Right ventricle myocardium superior (tissue), 1 donor: ENCODE measurements at regions not wholly inside any gene's neighbourhood (a gene's known extent, or its start where the extent isn't known, plus 50 kb on each side); places are given as distances from the start of the nearest gene placed in this dataset.

Experiments
- ATAC-seq: fragments of 200-7000 bp; cut with Tn5 transposase; one replicate; pipeline ENCODE4 v1.9.1; 2020; ENCODE audit warnings: mild to moderate bottlenecking; ENCODE audit not compliant: poor library complexity
- DNase-seq: peaks from one replicate; pipeline ENCODE4 v3.0.0-alpha.2; 2020
- intact Hi-C: fragments of 100-400 bp; cut with DNase I; formaldehyde crosslinking; loops from one replicate; pipeline ENCODE4 v1.11.2; 2022
- donor health status: DM: no; HTN: yes; CAD: no; lungs with severe emphysema.

DNA sequence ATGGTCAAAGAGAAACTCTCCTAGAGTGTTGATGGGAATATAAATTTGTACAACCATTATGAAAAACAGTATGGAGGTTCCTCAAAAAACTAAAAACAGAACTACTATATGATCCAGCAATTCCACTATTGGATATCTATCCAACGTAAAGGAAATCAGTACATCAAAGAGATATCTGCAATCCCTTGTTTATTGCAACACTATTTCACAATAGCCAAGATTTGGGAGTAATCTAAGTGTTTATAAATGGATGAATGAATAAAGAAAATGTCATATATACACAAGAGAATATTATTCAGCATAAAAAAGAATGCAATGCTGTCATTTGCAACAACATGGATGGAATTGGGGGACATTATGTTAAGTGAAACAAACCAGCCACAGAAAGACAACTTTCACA lies 1118.1 kb upstream of the PRKX start:
- ATAC-seq: no peak
- intact Hi-C loops: no loop called here
- no peak for DNase-seq

DNA sequence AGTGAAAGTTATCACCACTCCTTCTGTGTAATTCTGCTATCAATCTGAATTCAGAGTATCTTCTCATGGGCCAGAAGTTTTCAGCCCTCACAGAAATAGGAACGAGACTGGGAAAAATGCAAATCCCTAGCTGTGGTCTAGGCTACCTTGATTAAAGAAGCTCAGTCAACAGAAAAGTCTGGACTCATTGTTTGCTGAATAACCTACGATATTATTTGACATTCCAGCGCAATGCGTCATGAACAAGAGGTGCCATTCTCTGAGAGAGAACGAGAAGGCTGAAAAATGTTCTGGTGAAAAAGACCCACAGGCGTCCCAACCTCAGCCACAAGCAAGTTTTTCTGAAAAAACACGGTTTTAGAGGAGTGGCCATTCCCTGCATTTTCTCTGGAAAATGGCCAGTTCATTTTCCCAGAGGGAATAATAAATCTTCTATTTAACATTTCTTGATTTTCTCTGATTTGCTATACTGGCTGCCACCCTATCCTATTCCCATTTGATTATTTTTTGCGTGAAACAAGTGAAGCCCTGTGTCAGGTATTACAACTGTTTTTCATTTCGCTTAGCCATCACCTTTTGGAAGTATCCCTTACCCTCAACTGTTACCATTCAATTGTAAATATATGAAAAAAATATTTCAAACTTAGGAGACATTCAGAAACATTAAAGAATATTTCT lies 1117.6 kb upstream of the PRKX start:
- intact Hi-C loops: no loop called here
- DNase-seq (no peak), ATAC-seq (no peak)

DNA sequence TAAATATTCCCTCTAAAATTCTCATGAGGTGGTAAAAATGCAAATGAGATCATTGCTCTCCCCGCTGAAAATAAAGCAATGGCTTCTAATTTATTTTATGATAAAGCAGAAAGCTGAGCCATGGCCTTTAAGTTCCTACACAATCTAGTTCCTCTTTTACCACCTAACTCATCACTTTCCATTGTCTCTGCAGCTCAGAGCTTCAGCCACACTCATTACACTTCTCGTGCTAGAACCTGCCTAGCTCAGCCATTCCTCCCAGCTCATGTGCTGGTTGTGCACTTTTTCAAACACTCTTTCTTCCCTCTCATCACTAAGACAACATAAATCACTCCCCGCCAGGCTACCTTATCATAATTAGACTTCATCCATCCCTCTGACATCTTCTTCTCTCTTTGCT lies 1112.1 kb upstream of the PRKX start:
- DNase-seq (no peak), ATAC-seq (peak; percentile 27)
- intact Hi-C loops: no loop called here

DNA sequence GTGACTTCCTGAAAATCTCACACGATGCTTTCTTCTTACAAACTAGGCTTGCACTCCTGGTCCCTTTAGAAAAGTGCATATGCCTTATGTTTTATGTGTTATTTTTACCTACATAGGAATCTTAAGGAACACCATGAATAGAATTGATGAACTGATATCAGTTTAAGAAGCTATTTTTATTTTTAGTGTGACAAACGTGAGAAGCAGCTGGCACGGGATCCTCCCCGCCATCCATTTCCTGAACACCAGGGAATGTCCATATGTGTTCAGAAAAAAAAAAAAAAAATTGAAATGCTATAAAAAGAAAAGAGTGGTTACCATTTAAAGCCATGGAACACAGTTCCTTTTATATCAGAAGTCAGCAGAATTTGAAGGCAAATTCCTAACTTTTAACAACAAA lies 1096.1 kb upstream of the PRKX start:
- DNase-seq: no peak
- intact Hi-C loops: no loop called here
- ATAC-seq: no peak

DNA sequence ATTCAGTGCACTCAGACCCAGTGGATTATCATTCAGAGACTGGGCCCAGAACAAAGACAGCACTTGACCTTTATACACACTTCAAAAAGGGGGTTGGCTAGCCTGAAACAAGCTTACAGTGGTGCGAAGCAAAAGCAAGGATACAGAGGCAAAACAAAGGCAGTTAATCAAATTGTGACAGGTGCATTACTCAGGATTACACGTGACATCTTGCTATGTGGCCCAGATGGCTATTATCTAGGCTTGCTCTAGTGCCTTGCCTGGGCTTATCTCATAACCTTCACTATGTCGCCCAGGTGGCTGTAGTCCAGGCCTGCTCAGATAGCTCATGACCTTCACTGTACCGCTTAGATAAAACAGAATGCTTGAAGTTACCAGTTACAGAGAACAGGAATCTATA lies 1092.1 kb upstream of the PRKX start:
- ATAC-seq (peak; percentile 67), DNase-seq (no peak)
- intact Hi-C loops: no loop called here

DNA sequence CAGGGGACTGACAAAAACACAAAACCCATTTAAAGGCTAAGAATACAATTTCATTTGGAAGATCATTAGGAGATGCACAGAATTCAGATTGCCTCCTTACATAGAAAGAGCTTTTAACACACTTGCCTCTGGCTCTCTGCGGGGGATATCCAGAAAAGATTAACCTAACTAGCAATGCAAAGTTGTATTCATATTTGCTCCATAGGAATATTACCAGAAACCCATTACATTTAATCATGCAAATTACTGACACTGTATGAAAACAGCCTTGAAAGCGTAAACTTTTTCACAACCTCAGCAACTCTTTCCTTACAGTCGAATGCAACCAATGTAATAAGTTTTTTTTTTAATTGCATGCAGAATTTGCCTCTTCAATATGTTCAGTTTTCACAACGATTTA lies 1087.3 kb upstream of the PRKX start:
- DNase-seq (no peak), ATAC-seq (no peak)
- intact Hi-C loops: no loop called here

DNA sequence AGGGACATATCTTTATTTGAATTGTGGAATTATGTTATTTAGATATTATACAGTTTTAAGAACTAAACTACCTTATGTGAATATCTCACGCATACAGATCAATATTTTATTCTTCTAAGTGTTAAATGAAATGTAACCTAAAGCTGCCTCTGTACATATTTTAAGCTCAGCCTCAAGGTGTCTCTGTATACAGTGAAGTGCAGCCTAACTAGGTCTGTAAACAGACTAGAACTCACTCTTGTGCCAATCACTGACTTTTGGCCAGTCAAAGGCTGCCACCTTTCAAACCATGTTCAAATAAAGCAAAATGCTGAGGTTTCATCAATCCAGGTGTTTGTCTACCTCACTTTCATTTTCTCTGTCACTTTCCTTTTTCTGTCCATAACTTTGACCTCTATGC lies 1074.5 kb upstream of the PRKX start:
- intact Hi-C loops: no loop called here
- ATAC-seq (no peak), DNase-seq (no peak)

DNA sequence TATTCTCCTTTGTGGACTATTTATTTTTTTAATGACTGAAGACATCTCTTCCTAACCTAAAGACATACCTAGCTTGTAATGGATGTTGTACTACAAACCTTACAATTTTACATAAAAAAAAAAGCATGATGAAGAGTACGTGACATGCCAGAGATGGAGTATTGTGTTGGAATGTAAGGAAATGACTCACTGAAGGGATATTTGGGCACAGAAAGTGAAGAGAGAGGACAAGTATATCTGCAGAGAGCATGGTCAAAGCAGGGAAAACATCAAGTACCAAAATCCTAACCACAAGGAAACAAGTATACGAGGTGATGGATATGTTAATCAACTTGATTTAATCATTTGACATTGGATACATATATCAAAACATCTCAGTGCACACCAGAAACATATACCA lies 1051.4 kb upstream of the PRKX start:
- DNase-seq (no peak), ATAC-seq (no peak)
- intact Hi-C loops: no loop called here

DNA sequence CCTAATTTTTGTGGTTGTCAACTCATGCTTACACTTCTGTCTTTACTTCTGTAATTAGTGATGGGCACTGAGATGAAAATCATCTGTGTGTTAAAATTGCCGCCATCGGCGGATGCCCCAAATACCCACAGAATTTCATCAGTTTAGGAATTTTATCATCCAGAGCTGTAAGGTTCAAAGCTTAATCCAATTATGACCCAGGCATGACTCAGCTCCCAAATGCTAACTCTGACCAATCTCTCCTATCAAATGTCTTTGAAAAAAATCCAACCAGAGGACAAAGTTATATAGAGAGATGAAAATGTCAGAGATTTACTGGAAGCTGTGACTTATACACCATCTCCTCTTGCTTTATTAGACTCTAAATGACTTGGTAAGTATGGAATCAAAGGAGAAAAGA lies 1048.7 kb upstream of the PRKX start:
- ATAC-seq (no peak), DNase-seq (no peak)
- intact Hi-C loops: no loop called here

DNA sequence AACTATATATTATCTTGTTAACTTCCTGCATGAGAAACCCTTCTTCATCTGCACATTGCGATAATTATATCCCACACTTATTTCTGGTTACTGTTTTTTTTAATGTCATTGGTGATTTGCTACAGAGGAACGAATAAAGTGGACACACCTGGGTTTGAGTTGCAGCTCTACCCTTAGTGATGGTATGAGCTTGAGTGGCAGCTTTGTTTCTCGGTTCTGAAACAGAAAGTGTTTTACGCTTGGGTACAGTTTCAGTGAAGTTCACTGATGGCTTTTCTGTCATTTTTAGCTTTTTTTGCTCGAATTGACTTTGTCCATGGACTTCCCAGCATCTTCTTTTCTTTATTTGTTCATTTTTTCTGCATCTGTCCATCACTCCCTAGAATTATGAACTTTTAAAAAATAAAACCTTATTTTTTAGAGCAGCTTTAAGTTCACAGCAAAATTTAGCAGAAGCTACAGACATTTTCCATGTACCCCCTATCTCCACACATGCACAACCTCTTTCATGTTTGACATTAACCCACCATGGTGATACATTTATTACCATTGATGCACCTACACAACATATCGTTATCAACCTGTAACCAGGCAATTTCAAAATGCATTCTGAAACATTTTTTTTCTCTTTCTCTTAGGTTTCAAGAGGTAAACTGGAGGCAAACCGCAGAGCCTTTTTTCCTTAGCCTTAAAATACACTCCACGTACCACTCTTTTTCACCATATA lies 1041.6 kb upstream of the PRKX start:
- intact Hi-C loops: no loop called here

DNA sequence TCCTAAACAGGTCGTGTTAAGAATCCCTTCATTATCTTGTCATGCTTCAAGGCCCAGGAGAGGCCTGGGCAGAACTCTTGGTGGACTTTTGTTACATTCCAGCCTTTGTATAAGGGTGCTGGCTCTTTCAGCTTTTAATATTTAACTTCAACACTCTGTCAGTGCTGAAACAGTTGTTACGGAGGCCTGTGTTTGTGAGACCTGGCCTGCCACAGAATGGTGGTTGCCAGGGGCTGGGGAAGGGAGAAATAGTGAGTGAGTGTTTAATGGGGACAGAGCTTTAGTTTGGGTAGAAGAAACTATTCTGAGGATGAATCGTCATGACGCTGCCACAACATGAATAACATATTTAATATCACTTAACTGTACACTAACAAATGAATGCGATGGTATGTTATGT lies 1027.6 kb upstream of the PRKX start:
- DNase-seq: no peak
- no peak for ATAC-seq
- intact Hi-C loops: no loop called here

More for the DNA sequence above, 1041.6 kb upstream of the PRKX start:
- no peak for DNase-seq
- no peak for ATAC-seq

DNA sequence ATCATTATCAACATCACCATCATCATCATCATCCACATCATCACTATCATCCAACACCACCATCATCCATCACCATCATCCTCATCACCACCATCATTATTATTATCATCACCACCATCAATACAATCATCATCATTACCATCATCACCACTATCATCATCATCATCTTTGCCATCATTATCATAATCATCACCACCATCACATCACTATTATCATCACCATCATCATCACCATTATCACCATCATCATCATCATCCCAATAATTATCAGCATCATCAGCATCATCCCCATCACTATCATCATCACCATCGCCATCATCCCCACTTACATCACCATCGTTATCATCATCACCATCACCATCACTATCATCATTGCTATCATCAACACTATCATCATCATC lies 1021.9 kb upstream of the PRKX start:
- intact Hi-C loops: no loop called here
- no peak for ATAC-seq
- no peak for DNase-seq

DNA sequence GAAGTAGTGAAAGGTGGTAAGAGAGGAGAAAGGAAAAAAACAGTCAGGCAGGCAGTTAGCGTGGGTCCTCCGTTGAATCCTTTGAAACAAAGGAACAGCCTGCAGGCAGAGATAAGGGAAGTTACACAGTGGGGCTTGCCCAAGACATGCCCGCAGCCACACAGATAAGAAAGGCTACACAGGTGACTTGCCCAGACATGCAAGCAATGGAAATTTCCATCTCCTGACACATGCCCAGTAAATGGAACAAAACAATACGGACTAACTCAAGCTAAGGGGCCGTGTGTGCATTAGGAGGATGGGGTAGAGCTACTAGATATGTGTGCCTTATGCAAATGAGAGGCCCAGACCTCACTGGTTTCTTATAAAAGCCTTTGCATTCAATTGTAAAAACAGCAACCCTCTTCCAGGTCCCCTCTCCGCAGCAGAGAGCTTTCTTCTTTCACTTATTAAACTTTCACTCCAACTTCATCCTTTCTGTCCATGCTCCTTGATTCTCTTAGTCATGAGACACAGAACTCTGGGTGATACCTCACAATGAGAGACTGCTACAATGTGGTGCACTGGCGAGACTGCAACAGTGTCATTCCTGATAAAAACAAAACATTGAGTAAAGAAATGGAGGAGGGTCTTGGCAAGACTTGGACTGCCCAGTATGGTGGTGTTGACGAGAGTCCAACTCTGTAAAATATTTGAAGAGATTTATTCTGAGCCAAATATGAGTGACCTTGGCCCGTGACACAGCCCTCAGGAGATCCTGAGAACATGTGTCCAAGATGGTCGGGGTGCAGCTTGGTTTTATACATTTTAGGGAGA lies 997.4 kb upstream of the PRKX start:
- intact Hi-C loops: no loop called here
- ATAC-seq (no peak), DNase-seq (no peak)

DNA sequence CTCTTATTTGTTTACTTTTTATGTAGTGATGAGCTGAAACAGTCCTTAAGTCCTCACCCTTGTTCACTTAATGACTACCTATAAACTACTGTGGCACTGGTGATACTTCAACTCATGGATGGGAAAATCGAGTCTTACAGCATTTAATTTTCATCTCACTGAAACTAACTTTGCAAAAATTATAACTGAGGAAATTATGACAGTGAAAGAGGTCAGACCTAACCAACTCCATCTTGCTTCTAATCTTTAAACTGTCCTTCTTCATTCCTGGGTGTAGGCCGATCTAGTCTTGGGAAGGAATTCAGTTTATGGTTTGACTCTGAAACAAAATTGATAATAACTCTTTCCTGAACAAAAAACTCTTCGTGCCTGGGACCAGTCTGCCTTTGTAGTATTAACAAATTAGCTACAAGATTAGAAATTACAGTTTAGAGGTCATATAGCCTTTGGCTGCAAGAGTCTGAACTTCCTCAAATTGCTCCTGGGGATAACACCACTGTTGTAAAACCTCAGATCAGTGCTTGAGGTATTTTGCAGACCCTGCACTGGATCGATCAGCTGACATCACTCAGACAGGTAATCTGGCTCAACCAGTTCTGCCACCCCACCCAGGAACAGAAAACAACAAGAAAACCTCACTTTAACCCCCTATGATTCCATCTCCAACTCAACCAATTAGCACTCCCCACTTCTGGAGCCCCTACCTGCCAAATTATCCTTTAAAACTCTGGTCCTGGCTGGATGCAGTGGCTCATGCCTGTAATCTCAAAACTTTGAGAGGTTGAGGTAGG lies 995.7 kb upstream of the PRKX start:
- DNase-seq (no peak), ATAC-seq (no peak)
- intact Hi-C loops: no loop called here

DNA sequence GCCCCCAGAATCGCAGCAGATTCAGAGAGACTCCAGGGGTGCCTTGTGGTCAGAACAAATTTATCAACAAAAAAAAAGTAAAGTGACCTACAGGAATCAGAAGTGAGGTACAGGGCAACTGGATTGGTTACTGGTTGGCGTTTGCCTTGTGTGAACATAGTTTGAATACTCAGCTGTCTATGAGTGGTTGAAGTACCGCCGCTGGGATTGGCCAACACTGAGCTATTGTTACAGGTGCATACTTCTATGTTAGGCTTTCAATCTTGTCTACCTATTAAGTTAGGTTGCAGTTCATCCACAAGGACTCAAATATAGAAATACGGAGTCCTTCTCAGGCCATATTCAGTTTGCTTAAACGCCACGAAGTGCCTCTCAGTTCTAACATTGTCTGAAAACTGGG lies 993.5 kb upstream of the PRKX start:
- intact Hi-C loops: no loop called here
- ATAC-seq (no peak), DNase-seq (no peak)

DNA sequence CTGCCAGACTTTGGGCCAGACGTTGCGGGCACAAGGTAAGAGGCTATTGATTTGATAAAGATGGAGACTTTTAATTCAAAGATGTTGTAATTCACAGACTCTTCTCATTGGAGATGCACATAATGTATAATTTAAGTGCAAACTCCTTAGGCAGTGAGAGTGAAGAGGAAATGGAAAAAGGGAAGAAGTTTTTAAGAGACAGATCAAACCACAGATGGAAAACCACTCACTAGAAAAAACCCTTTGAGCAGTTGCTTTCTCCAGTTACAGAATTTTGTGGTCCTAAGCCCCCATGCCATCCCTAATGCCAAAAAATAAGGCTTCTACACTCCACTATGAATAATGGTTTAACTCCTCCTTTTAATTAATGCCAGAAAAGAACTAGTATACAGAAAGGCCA lies 977.1 kb upstream of the PRKX start:
- intact Hi-C loops: no loop called here
- no peak for ATAC-seq
- no peak for DNase-seq

DNA sequence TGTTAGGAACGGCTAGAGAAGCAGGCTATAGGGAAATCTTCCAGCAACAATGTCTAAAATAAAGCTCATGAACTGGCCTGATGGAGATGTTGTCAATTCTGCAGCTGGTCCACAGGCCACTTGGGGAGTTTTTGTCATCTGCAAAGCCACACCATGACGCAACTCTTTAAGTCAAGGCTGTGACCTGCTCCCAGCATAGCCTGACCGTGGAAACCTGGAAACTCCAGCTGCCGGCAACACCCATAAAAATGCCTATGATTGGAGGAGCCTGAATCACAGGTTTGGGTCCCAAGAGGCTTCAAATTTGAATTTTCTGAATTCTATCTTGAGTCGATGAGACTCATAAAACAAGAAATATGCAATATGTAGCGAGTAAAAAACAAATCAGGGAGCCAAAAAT lies 969.2 kb upstream of the PRKX start:
- intact Hi-C loops: no loop called here
- no peak for ATAC-seq
- DNase-seq: no peak

DNA sequence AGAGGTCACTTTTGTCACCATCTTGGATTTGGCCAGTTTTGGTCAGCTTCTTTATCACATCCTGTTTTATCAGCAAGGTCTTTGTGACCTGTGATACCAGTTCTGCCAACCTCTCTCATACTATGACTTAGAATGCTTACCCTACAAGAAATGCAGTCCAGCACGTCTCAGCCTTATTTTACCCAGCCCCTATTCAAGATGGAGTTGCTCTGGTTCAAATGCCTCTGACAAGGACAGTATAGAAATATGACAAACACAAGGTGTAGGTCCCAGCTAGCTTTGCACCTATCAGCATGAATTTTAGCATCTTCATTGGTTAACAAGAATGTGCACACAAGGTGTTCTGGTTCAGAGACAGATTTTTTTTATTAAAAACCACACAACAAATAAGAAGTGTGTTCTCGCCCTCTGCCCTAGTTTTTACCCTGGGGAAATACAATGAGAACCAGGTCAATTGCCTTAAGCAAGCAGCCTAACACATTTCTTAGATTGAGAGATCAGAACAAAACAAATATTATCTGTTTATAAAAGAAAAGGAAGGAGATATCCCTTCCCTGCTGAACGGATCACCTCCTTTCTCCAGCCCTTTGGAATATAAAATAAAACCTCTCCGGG lies 962.3 kb upstream of the PRKX start:
- DNase-seq: no peak
- intact Hi-C loops: no loop called here
- ATAC-seq: no peak
